ENCODE measurements at regions not wholly inside any gene's neighbourhood (a gene's known extent, or its start where the extent isn't known, plus 50 kb on each side); places are given as distances from the start of the nearest gene placed in this dataset.

DNA sequence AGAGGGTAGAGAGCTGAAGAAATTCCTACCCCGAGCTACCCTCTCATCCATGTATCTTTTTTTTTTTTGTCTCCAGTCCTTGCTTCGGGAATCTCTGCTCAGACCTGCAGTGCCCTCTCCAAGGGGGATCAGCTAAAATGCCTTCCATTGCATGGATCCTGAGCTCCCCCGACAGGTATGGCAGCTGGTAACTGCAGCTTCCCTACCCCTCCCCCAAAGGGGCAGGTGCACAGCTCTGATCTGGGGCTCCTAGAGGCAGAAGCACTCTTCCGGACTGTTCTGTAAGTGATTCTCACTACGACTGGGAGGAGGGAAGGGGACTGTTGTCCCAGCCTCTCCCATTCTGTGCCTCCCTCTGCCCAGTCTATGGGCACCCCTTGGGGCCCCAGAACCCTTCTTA, 169.6 kb downstream of the MELK start:
- TF ChIP-seq, protein P1, sequence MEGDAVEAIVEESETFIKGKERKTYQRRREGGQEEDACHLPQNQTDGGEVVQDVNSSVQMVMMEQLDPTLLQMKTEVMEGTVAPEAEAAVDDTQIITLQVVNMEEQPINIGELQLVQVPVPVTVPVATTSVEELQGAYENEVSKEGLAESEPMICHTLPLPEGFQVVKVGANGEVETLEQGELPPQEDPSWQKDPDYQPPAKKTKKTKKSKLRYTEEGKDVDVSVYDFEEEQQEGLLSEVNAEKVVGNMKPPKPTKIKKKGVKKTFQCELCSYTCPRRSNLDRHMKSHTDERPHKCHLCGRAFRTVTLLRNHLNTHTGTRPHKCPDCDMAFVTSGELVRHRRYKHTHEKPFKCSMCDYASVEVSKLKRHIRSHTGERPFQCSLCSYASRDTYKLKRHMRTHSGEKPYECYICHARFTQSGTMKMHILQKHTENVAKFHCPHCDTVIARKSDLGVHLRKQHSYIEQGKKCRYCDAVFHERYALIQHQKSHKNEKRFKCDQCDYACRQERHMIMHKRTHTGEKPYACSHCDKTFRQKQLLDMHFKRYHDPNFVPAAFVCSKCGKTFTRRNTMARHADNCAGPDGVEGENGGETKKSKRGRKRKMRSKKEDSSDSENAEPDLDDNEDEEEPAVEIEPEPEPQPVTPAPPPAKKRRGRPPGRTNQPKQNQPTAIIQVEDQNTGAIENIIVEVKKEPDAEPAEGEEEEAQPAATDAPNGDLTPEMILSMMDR (conservative IDR thresholded peaks at IDR 0.05): no peak
- TF ChIP-seq EZH2 (IDR thresholded peaks at IDR 0.05; ENCODE audit: low read depth): no peak

Data from PC-9 (cell line).